Loucy (cell line): ENCODE measurements at regions not wholly inside any gene's neighbourhood (a gene's known extent, or its start where the extent isn't known, plus 50 kb on each side); places are given as distances from the start of the nearest gene placed in this dataset.

Source experiments
- H2AFZ ChIP-seq: fragments of 200-600 bp; sonication (generic); 2 replicates; pipeline ENCODE4 v1.6.0; 2016; ENCODE audit warnings: antibody characterized with exemption, mild to moderate bottlenecking, low read length, moderate library complexity
- H3F3A ChIP-seq: fragments of 200-600 bp; 2 replicates; pipeline ENCODE4 v1.6.0; 2016; ENCODE audit warnings: antibody characterized with exemption, low read depth, mild to moderate bottlenecking
- H3K27me3 ChIP-seq: fragments of 200-600 bp; sonication (generic); 2 replicates; pipeline ENCODE4 v1.6.1; 2014; ENCODE audit warnings: low read length, mild to moderate bottlenecking; ENCODE audit not compliant: insufficient read depth, poor library complexity, severe bottlenecking
- H3K36me3 ChIP-seq: fragments of 200-600 bp; sonication (generic); 2 replicates; pipeline ENCODE4 v1.6.1; 2016; ENCODE audit warnings: low read length; ENCODE audit not compliant: insufficient read depth
- H3K4me1 ChIP-seq: fragments of 200-600 bp; sonication (generic); 2 replicates; pipeline ENCODE4 v1.5.1; 2014; ENCODE audit warnings: low read length, mild to moderate bottlenecking; ENCODE audit not compliant: insufficient read depth, poor library complexity, severe bottlenecking
- H3K4me2 ChIP-seq: fragments of 200-600 bp; sonication (generic); 2 replicates; pipeline ENCODE4 v1.6.0; 2014; ENCODE audit warnings: antibody characterized with exemption, low read length, low read depth, mild to moderate bottlenecking; ENCODE audit not compliant: poor library complexity, severe bottlenecking
- H3K4me3 ChIP-seq: fragments of 200-600 bp; sonication (generic); 2 replicates; pipeline ENCODE4 v1.5.1; 2014; ENCODE audit warnings: low read length, mild to moderate bottlenecking, mixed read lengths; ENCODE audit not compliant: poor library complexity, severe bottlenecking
- H3K79me2 ChIP-seq: fragments of 200-600 bp; sonication (generic); 2 replicates; pipeline ENCODE4 v1.6.1; 2014; ENCODE audit warnings: low read length; ENCODE audit not compliant: insufficient read depth
- H3K9ac ChIP-seq: fragments of 200-600 bp; sonication (generic); 2 replicates; pipeline ENCODE4 v1.6.0; 2014; ENCODE audit warnings: mild to moderate bottlenecking, low read depth, low read length, moderate library complexity; ENCODE audit not compliant: poor library complexity, severe bottlenecking
- H3K9me2 ChIP-seq: fragments of 200-600 bp; sonication (generic); replicated peaks from 2 replicates; pipeline ENCODE4 v1.6.1; 2016; ENCODE audit warnings: low read depth, low read length, mixed read lengths
- H3K9me3 ChIP-seq: fragments of 200-600 bp; sonication (generic); 2 replicates; pipeline ENCODE4 v1.6.1; 2014; ENCODE audit warnings: mild to moderate bottlenecking, antibody characterized with exemption, low read length, low read depth; ENCODE audit not compliant: insufficient read depth
- H4K20me1 ChIP-seq: fragments of 200-600 bp; sonication (generic); 2 replicates; pipeline ENCODE4 v1.6.0; 2014; ENCODE audit warnings: antibody characterized with exemption, low read length, mild to moderate bottlenecking; ENCODE audit not compliant: insufficient read depth, poor library complexity, severe bottlenecking
- EZH2phosphoT487 ChIP-seq: fragments of 200-600 bp; IDR thresholded peaks from 2 replicates; pipeline ENCODE4 v1.6.1; 2018; ENCODE audit warnings: antibody characterized with exemption, mild to moderate bottlenecking, moderate library complexity, borderline replicate concordance
- TF ChIP-seq, protein P1 (sequence below): fragments of 200-600 bp; sonication (generic); conservative IDR thresholded peaks from 2 replicates; pipeline ENCODE4 v1.5.1; 2014; ENCODE audit warnings: mild to moderate bottlenecking, antibody characterized with exemption, low read length

DNA sequence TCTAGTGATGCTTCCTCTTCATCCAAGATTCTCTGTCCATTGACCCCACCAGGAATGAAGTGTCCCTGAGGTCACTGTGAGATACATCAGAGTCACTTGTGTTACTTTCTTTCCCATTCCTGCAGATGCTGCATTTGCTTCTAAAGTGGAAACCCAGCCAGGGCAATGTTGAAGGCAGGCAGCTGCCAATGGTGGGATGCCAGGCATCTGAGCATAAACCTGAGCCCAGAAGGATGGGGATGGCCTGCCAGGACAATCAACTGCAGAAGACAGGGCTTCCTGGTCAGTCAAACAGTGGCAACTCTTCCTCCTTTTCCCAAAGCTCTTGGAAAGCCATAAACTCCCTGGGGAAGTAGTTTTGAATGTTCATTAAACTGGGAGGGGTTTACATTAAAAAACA is 178.0 kb upstream of the TMEM132C start:
- Histone ChIP-seq H3K36me3 (no peaks in the 10 kb centered on the region), H3K9me2 (no peaks in the 10 kb centered on the region), H2AFZ (no peak overlapping the region), H3K4me3 (no peak overlapping the region), H4K20me1 (no peaks in the 10 kb centered on the region), H3K9ac (no peak overlapping the region), H3K4me2 (no peak overlapping the region), H3K79me2 (no peaks in the 10 kb centered on the region), H3F3A (no peaks in the 10 kb centered on the region), H3K4me1 (no peaks in the 10 kb centered on the region), H3K9me3 (no peaks in the 10 kb centered on the region; the same call in 1 of the 2 replicates), H3K27me3 (no peaks in the 10 kb centered on the region)
- TF ChIP-seq, protein P1, sequence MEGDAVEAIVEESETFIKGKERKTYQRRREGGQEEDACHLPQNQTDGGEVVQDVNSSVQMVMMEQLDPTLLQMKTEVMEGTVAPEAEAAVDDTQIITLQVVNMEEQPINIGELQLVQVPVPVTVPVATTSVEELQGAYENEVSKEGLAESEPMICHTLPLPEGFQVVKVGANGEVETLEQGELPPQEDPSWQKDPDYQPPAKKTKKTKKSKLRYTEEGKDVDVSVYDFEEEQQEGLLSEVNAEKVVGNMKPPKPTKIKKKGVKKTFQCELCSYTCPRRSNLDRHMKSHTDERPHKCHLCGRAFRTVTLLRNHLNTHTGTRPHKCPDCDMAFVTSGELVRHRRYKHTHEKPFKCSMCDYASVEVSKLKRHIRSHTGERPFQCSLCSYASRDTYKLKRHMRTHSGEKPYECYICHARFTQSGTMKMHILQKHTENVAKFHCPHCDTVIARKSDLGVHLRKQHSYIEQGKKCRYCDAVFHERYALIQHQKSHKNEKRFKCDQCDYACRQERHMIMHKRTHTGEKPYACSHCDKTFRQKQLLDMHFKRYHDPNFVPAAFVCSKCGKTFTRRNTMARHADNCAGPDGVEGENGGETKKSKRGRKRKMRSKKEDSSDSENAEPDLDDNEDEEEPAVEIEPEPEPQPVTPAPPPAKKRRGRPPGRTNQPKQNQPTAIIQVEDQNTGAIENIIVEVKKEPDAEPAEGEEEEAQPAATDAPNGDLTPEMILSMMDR, result no peak
- no peak for TF ChIP-seq EZH2phosphoT487

DNA sequence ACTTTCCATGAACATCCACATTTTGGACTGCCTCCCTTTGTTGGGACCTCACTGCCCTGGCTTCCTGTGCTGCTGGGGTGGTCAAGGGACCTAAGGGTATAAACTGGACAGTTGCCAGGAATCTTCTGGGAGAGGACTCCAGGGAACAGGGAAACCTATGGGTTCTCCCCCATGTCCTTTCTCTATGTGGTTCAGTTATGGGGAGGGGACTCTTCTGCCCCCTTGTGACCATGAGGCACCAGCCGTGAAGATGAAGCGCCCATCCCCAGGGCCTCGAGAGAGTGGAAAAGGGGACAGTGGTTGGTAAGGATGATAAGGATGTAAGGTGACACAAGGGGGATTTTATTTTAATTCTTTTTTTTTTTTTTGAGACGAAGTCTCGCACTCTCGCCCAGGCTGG is 177.0 kb upstream of the TMEM132C start:
- no peak overlapping the region for H2AFZ ChIP-seq

DNA sequence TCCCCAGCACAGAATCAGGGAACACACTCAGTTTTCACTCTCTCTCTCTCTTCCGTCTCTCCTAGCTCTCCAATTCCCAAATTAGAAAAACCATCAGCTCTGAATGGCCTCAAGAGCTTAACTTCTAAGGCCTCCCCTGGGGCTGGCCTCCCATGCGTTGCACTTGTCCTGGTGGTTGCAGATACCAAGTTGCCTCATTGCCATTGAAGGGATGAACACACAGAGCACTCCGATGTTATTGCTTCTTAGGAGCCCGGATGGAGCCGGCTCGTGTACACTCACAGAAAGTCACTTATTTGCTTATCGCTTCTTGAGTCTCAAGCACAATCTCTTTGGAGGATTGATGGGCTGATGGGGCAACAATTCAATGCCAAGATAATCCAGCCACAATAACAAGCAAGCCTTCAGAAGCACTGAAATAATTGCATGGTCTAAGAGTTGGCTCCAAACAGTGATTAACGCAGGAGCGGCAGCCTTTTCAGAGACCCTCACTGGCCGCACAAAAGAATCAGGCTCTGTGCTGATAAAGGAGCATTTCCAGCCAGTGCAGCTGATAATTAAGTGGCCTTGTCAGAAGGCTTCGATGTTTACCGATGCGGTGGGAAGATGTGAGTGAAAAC is 175.8 kb upstream of the TMEM132C start:
- H3K9me3 ChIP-seq, result peaks cover 2% of the 10 kb centered on the region; the same call in 1 of the 2 replicates
- H3K9ac ChIP-seq, result no peak overlapping the region
- no peak overlapping the region for H2AFZ ChIP-seq
- no peaks in the 10 kb centered on the region for H4K20me1 ChIP-seq
- H3K4me2 ChIP-seq, result no peak overlapping the region
- H3K36me3 ChIP-seq, result no peaks in the 10 kb centered on the region
- H3K9me2 ChIP-seq, result no peaks in the 10 kb centered on the region
- H3K27me3 ChIP-seq, result no peaks in the 10 kb centered on the region
- H3K4me1 ChIP-seq, result no peaks in the 10 kb centered on the region
- H3K4me3 ChIP-seq, result no peak overlapping the region
- TF ChIP-seq, protein P1, result no peak
- TF ChIP-seq EZH2phosphoT487, result no peak
- no peaks in the 10 kb centered on the region for H3F3A ChIP-seq
- no peaks in the 10 kb centered on the region for H3K79me2 ChIP-seq

More for the DNA sequence above, 177.0 kb upstream of the TMEM132C start:
- H3K4me1 ChIP-seq, result no peaks in the 10 kb centered on the region
- no peaks in the 10 kb centered on the region for H3K36me3 ChIP-seq
- H3K4me2 ChIP-seq, result no peak overlapping the region
- H3K9me3 ChIP-seq, result no peaks in the 10 kb centered on the region; the same call in 1 of the 2 replicates
- no peak overlapping the region for H3K9ac ChIP-seq
- H3F3A ChIP-seq, result no peaks in the 10 kb centered on the region
- no peaks in the 10 kb centered on the region for H3K79me2 ChIP-seq
- TF ChIP-seq EZH2phosphoT487, result no peak
- TF ChIP-seq, protein P1, result no peak
- no peaks in the 10 kb centered on the region for H4K20me1 ChIP-seq
- H3K9me2 ChIP-seq, result no peaks in the 10 kb centered on the region
- no peaks in the 10 kb centered on the region for H3K27me3 ChIP-seq
- no peak overlapping the region for H3K4me3 ChIP-seq
